B cell (primary cell): ENCODE measurements at regions not wholly inside any gene's neighbourhood (a gene's known extent, or its start where the extent isn't known, plus 50 kb on each side); places are given as distances from the start of the nearest gene placed in this dataset.

Source experiments
- ATAC-seq: fragments of 200-7000 bp; cut with Tn5 transposase; one replicate; pipeline ENCODE4 v1.10.0; 2021; ENCODE audit warnings: low read depth, mild to moderate bottlenecking, moderate number of reproducible peaks, moderate library complexity
- CTCF ChIA-PET: fragments of 350-600 bp; sonication (Branson Sonifier 250); formaldehyde crosslinking; loops from one replicate; lab custom pipeline; 2021; ENCODE audit warnings: antibody characterized with exemption, inconsistent platforms; lab: Charles Lee
- POLR2A ChIA-PET: fragments of 350-600 bp; sonication (Branson Sonifier 250); formaldehyde crosslinking; loops from one replicate; lab custom pipeline; 2021; ENCODE audit warnings: antibody characterized with exemption; lab: Charles Lee
- DNase-seq: peaks from one replicate; pipeline ENCODE4 v3.0.0; 2013
- H2AFZ ChIP-seq: 2 replicates; pipeline ENCODE4 v1.6.1; 2012; ENCODE audit warnings: mild to moderate bottlenecking, low read depth, low read length; ENCODE audit not compliant: insufficient read depth, poor library complexity, severe bottlenecking
- H3K27ac ChIP-seq, 2 donors: 1 replicate in 1 of 2; 2 replicates in 1 of 2; pipeline ENCODE4 v1.5.1; 2012 to 2013; ENCODE audit warnings: low read length in 2 of 2, mild to moderate bottlenecking in 2 of 2, moderate library complexity in 1 of 2
- H3K27me3 ChIP-seq, 4 experiments: fragments of 200-600 bp in 1 of 4; sonication (generic) in 1 of 4; replicated peaks in 1 of 4; 1 replicate in 2 of 4; 2 replicates in 2 of 4; pipeline versions ENCODE4 v1.6.1 to v1.7.0; 2013 to 2016; ENCODE audit warnings: low read length in 3 of 4, mild to moderate bottlenecking in 2 of 4, mixed read lengths in 1 of 4, moderate library complexity in 1 of 4; ENCODE audit not compliant: insufficient read depth in 4 of 4, control insufficient read depth in 3 of 4; ENCODE audit errors: control extremely low read depth in 1 of 4
- H3K36me3 ChIP-seq, 2 experiments: replicated peaks in 1 of 2; 1 replicate in 1 of 2; 2 replicates in 1 of 2; pipeline versions ENCODE4 v1.6.1 to v1.7.1; 2013; ENCODE audit warnings: low read length in 1 of 2; ENCODE audit not compliant: insufficient read depth in 2 of 2, control insufficient read depth in 1 of 2; ENCODE audit errors: control extremely low read depth in 1 of 2, extremely low read depth in 1 of 2
- H3K4me1 ChIP-seq, 2 donors: fragments of 200-600 bp in 1 of 2; sonication (generic) in 1 of 2; 1 replicate in 1 of 2; 2 replicates in 1 of 2; pipeline versions ENCODE4 v1.5.1 to v1.6.1; 2013 to 2017; ENCODE audit warnings: low read length in 2 of 2; ENCODE audit not compliant: control insufficient read depth in 2 of 2, insufficient read depth in 2 of 2
- H3K4me2 ChIP-seq: replicated peaks from 2 replicates; pipeline ENCODE3; 2012; ENCODE audit warnings: mild to moderate bottlenecking, low read depth, low read length; ENCODE audit not compliant: poor library complexity, severe bottlenecking
- H3K4me3 ChIP-seq, 5 experiments: fragments of 200-600 bp in 1 of 5; sonication (generic) in 1 of 5; 1 replicate in 3 of 5; 2 replicates in 2 of 5; pipeline versions ENCODE4 v1.5.1 to v1.7.0; 2011 to 2016; ENCODE audit warnings: low read length in 4 of 5, mild to moderate bottlenecking in 4 of 5, low read depth in 2 of 5, control low read depth in 1 of 5, moderate library complexity in 1 of 5; ENCODE audit not compliant: insufficient read depth in 1 of 5; ENCODE audit errors: control extremely low read depth in 1 of 5, extremely low read depth in 1 of 5
- H3K79me2 ChIP-seq: fragments of 200-600 bp; sonication (generic); one replicate; pipeline ENCODE4 v1.6.0; 2016; ENCODE audit warnings: low read length; ENCODE audit not compliant: control insufficient read depth, insufficient read depth
- H3K9ac ChIP-seq: fragments of 200-600 bp; sonication (generic); 2 replicates; pipeline ENCODE4 v1.6.1; 2017; ENCODE audit warnings: mild to moderate bottlenecking, low read length, moderate library complexity
- H3K9me3 ChIP-seq, 3 donors: one replicate each; pipeline versions ENCODE4 v1.6.1 to v1.7.1; 2013; ENCODE audit warnings: low read length in 2 of 3; ENCODE audit not compliant: control insufficient read depth in 2 of 3, insufficient read depth in 1 of 3; ENCODE audit errors: control extremely low read depth in 1 of 3
- H4K20me1 ChIP-seq: 2 replicates; pipeline ENCODE4 v1.6.0; 2012; ENCODE audit warnings: mild to moderate bottlenecking, low read length; ENCODE audit not compliant: insufficient read depth, control insufficient read depth, poor library complexity, severe bottlenecking
- H3K27ac Mint-ChIP-seq: one replicate; pipeline ENCODE4 v1.8.0; 2021; ENCODE audit warnings: mixed read lengths
- H3K27me3 Mint-ChIP-seq: one replicate; pipeline ENCODE4 v1.8.0; 2021; ENCODE audit warnings: mixed read lengths
- H3K4me1 Mint-ChIP-seq: one replicate; pipeline ENCODE4 v1.8.0; 2021; ENCODE audit warnings: mixed read lengths
- H3K4me3 Mint-ChIP-seq: one replicate; pipeline ENCODE4 v1.8.0; 2021; ENCODE audit warnings: mixed read lengths
- H3K9me3 Mint-ChIP-seq: one replicate; pipeline ENCODE4 v1.8.0; 2022; ENCODE audit warnings: mixed read lengths; ENCODE audit not compliant: insufficient read depth
- CTCF ChIP-seq: fragments of 200-600 bp; IDR thresholded peaks from one replicate; pipeline ENCODE4 v1.8.0; 2022; ENCODE audit warnings: antibody characterized with exemption, mild to moderate bottlenecking
- EZH2 ChIP-seq: IDR thresholded peaks from 2 replicates; pipeline ENCODE4 v1.6.1; 2012; ENCODE audit warnings: borderline replicate concordance, low read depth, mild to moderate bottlenecking, moderate library complexity, low read length; ENCODE audit not compliant: insufficient read depth, poor library complexity, severe bottlenecking
- WGBS: methylation state at CpG from one replicate; pipeline ENCODE4 v1.1.5; 2013; ENCODE audit warnings: missing lambda C conversion rate; ENCODE audit not compliant: insufficient coverage; 5-methylcytosine and 5-hydroxymethylcytosine counted together
- intact Hi-C: fragments of 100-400 bp; cut with micrococcal nuclease; formaldehyde crosslinking; loops from one replicate; pipeline ENCODE4 v1.10.0; 2022

GRCh38 chr10:10624567-10624962, 393.1 kb upstream of the CELF2 start:
- Histone ChIP-seq H4K20me1 (no peaks in the 10 kb centered on the region), H3K9ac (no peak overlapping the region), H3K4me1 (no peaks in the 10 kb centered on the region), H3K36me3 (no peaks in the 10 kb centered on the region), H2AFZ (no peak overlapping the region), H3K27me3 (no peaks in the 10 kb centered on the region), H3K9me3 (no peaks in the 10 kb centered on the region), H3K79me2 (no peaks in the 10 kb centered on the region), H3K4me2 (no peak overlapping the region), H3K27ac (no peak overlapping the region), H3K4me3 (no peak overlapping the region)
- ATAC-seq (no peak), DNase-seq (no peak)
- WGBS = 75% methylated on average over 2 of the region's 8 CpGs
- CTCF ChIA-PET = no interaction called here
- no peaks in the 10 kb centered on the region for H3K27me3 Mint-ChIP-seq
- TF ChIP-seq EZH2 (no peak), CTCF (no peak)
- no peaks in the 10 kb centered on the region for H3K9me3 Mint-ChIP-seq
- H3K4me1 Mint-ChIP-seq = no peaks in the 10 kb centered on the region
- intact Hi-C loops = no loop called here
- H3K27ac Mint-ChIP-seq = no peak overlapping the region
- POLR2A ChIA-PET = no interaction called here
- H3K4me3 Mint-ChIP-seq = no peak overlapping the region

DNA sequence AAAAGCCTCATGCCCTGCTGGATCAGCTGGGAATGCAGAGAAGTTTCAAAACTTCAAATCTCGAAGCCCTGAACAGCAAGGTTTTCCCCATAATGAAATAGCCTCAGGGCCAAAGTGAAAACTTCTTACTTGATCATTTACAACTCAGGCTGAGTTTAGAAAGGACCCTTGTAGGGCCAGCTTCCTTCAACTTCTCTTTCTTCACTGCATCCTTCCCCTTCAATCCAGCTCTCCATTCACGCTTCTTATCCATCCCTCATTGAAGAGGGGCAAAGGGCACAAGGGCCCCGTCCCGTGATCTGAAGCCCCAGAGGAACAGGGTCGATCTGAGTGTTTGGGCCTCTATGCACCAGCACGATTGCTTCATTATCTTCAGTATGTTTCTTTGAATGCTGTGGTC, 392.2 kb upstream of the CELF2 start:
- Histone ChIP-seq H3K79me2 (no peaks in the 10 kb centered on the region), H3K4me2 (no peak overlapping the region), H3K27me3 (no peaks in the 10 kb centered on the region), H2AFZ (no peak overlapping the region), H3K36me3 (no peaks in the 10 kb centered on the region), H3K4me1 (no peaks in the 10 kb centered on the region), H3K9ac (no peak overlapping the region), H3K9me3 (no peaks in the 10 kb centered on the region), H3K4me3 (no peak overlapping the region), H3K27ac (no peak overlapping the region), H4K20me1 (no peaks in the 10 kb centered on the region)
- POLR2A ChIA-PET = no interaction called here
- ATAC-seq (no peak), DNase-seq (no peak)
- WGBS = 78% methylated on average over 4 of the region's 6 CpGs
- H3K4me3 Mint-ChIP-seq = no peak overlapping the region
- TF ChIP-seq CTCF = no peak
- H3K27ac Mint-ChIP-seq = no peak overlapping the region
- intact Hi-C loops = no loop called here
- H3K9me3 Mint-ChIP-seq = no peaks in the 10 kb centered on the region
- H3K27me3 Mint-ChIP-seq = no peaks in the 10 kb centered on the region
- H3K4me1 Mint-ChIP-seq = no peaks in the 10 kb centered on the region
- CTCF ChIA-PET = no interaction called here
